Left hindlimb (tissue), 1 donor: ENCODE measurements at regions not wholly inside any gene's neighbourhood (a gene's known extent, or its start where the extent isn't known, plus 50 kb on each side); places are given as distances from the start of the nearest gene placed in this dataset.
"Not testable (repeated sequence)": the region's sequence is repeated elsewhere in the genome, so short reads cannot be mapped to it uniquely, and the experiment has no call there.

Source experiments
- DNase-seq: peaks from one replicate; pipeline ENCODE4 v3.0.0-alpha.2; 2018

- DNase-seq: not testable (repeated sequence)
Measured at GRCh38 chr10:46810222-46810621, 101.0 kb upstream of the PTPN20 start.

GRCh38 chr10:46816126-46816525, 95.1 kb upstream of the PTPN20 start:
- not testable (repeated sequence) for DNase-seq

- not testable (repeated sequence) for DNase-seq
Measured at GRCh38 chr10:46840393-46841050, 70.7 kb upstream of the PTPN20 start.

GRCh38 chr10:46841051-46841593, 70.1 kb upstream of the PTPN20 start:
- not testable (repeated sequence) for DNase-seq

GRCh38 chr10:46845194-46845593, 66.0 kb upstream of the PTPN20 start:
- not testable (repeated sequence) for DNase-seq

- not testable (repeated sequence) for DNase-seq
Measured at GRCh38 chr10:46845640-46846039, 65.6 kb upstream of the PTPN20 start.

GRCh38 chr10:46860753-46861152, 50.5 kb upstream of the PTPN20 start:
- DNase-seq: not testable (repeated sequence)
